OCI-LY1 (cell line): ENCODE measurements at regions not wholly inside any gene's neighbourhood (a gene's known extent, or its start where the extent isn't known, plus 50 kb on each side); places are given as distances from the start of the nearest gene placed in this dataset.

ENCODE experiments used
- H2AFZ ChIP-seq: fragments of 200-600 bp; sonication (generic), shearing (Covaris generic); 2 replicates; pipeline ENCODE4 v1.6.0; 2014; ENCODE audit warnings: antibody characterized with exemption, mild to moderate bottlenecking, low read length
- H3F3A ChIP-seq: fragments of 200-600 bp; sonication (generic), shearing (Covaris generic); 2 replicates; pipeline ENCODE4 v1.6.0; 2014; ENCODE audit warnings: mild to moderate bottlenecking, antibody characterized with exemption, low read length, moderate library complexity; ENCODE audit not compliant: insufficient read depth
- H3K27ac ChIP-seq: fragments of 200-600 bp; sonication (generic); 2 replicates; pipeline ENCODE4 v1.5.1; 2014; ENCODE audit warnings: low read length, mixed run types, mild to moderate bottlenecking, low read depth; ENCODE audit not compliant: poor library complexity, severe bottlenecking
- H3K27me3 ChIP-seq: fragments of 200-600 bp; sonication (generic); 2 replicates; pipeline ENCODE4 v1.6.0; 2014; ENCODE audit warnings: antibody characterized with exemption, mild to moderate bottlenecking, low read length, moderate library complexity; ENCODE audit not compliant: insufficient read depth
- H3K36me3 ChIP-seq: fragments of 200-600 bp; sonication (generic); 2 replicates; pipeline ENCODE4 v1.6.1; 2014; ENCODE audit warnings: mild to moderate bottlenecking, antibody characterized with exemption, low read length, moderate library complexity, mixed read lengths; ENCODE audit not compliant: insufficient read depth
- H3K4me1 ChIP-seq: fragments of 200-600 bp; sonication (generic); 2 replicates; pipeline ENCODE4 v1.5.1; 2014; ENCODE audit warnings: mild to moderate bottlenecking, low read length, moderate library complexity; ENCODE audit not compliant: insufficient read depth, severe bottlenecking
- H3K4me2 ChIP-seq: fragments of 200-600 bp; sonication (generic), shearing (Covaris generic); 2 replicates; pipeline ENCODE4 v1.6.1; 2014; ENCODE audit warnings: low read length
- H3K4me3 ChIP-seq: fragments of 200-600 bp; sonication (generic); 2 replicates; pipeline ENCODE4 v1.5.1; 2014; ENCODE audit warnings: low read length, low read depth, mild to moderate bottlenecking, mixed read lengths; ENCODE audit not compliant: poor library complexity, severe bottlenecking
- H3K79me2 ChIP-seq: fragments of 200-600 bp; shearing (Covaris generic); 2 replicates; pipeline ENCODE4 v1.6.1; 2016; ENCODE audit warnings: mixed run types, low read length, mixed read lengths; ENCODE audit not compliant: insufficient read depth
- H3K9ac ChIP-seq: fragments of 200-600 bp; sonication (generic), shearing (Covaris generic); 2 replicates; pipeline ENCODE4 v1.6.1; 2014; ENCODE audit warnings: mild to moderate bottlenecking, low read length, mixed read lengths
- H3K9me2 ChIP-seq: fragments of 200-600 bp; sonication (generic), shearing (Covaris generic); 2 replicates; pipeline ENCODE4 v1.6.1; 2014; ENCODE audit warnings: low read depth, mild to moderate bottlenecking, low read length, mixed read lengths
- H3K9me3 ChIP-seq: fragments of 200-600 bp; shearing (Covaris generic); 2 replicates; pipeline ENCODE4 v1.6.1; 2014; ENCODE audit warnings: low read length, mixed read lengths
- H4K20me1 ChIP-seq: fragments of 200-600 bp; sonication (generic), shearing (Covaris generic); 2 replicates; pipeline ENCODE4 v1.6.0; 2016; ENCODE audit warnings: mild to moderate bottlenecking, low read length; ENCODE audit not compliant: insufficient read depth
- CTCF ChIP-seq: fragments of 200-600 bp; sonication (generic), shearing (Covaris generic); IDR thresholded peaks from 2 replicates; pipeline ENCODE4 v1.5.1; 2017; ENCODE audit warnings: mild to moderate bottlenecking, antibody characterized with exemption, low read length, moderate library complexity, mixed read lengths
- EZH2 ChIP-seq: fragments of 200-600 bp; sonication (generic), shearing (Covaris generic); IDR thresholded peaks from 2 replicates; pipeline ENCODE4 v1.8.0; 2017; ENCODE audit warnings: borderline replicate concordance, mixed run types, mild to moderate bottlenecking, antibody characterized with exemption, low read length, moderate library complexity, mixed read lengths

GRCh38 chr2:13020469-13020868 lies 303.7 kb downstream of the TRIB2 start:
- H3K4me3 ChIP-seq, result no peak overlapping the region
- no peaks in the 10 kb centered on the region for H3K4me1 ChIP-seq
- no peaks in the 10 kb centered on the region for H3K79me2 ChIP-seq
- H3K9ac ChIP-seq, result no peak overlapping the region
- no peaks in the 10 kb centered on the region for H3F3A ChIP-seq
- H3K27ac ChIP-seq, result no peak overlapping the region
- no peaks in the 10 kb centered on the region for H4K20me1 ChIP-seq
- H3K36me3 ChIP-seq, result no peaks in the 10 kb centered on the region
- no peak for TF ChIP-seq CTCF
- no peak for TF ChIP-seq EZH2
- H3K27me3 ChIP-seq, result no peaks in the 10 kb centered on the region
- no peaks in the 10 kb centered on the region for H3K9me2 ChIP-seq
- no peak overlapping the region for H2AFZ ChIP-seq
- no peaks in the 10 kb centered on the region for H3K9me3 ChIP-seq
- H3K4me2 ChIP-seq, result no peak overlapping the region

- Histone ChIP-seq H3K27ac (no peak overlapping the region), H3K36me3 (no peaks in the 10 kb centered on the region), H3K9ac (no peak overlapping the region), H3K79me2 (no peaks in the 10 kb centered on the region), H3F3A (no peaks in the 10 kb centered on the region), H3K9me2 (no peaks in the 10 kb centered on the region), H3K4me1 (no peaks in the 10 kb centered on the region), H3K4me3 (no peak overlapping the region), H4K20me1 (no peaks in the 10 kb centered on the region), H3K27me3 (no peaks in the 10 kb centered on the region), H3K9me3 (no peaks in the 10 kb centered on the region), H2AFZ (no peak overlapping the region), H3K4me2 (no peak overlapping the region)
- no peak for TF ChIP-seq CTCF
- TF ChIP-seq EZH2, result no peak
Observed at GRCh38 chr2:13021470-13021957, 304.8 kb downstream of the TRIB2 start.

DNA sequence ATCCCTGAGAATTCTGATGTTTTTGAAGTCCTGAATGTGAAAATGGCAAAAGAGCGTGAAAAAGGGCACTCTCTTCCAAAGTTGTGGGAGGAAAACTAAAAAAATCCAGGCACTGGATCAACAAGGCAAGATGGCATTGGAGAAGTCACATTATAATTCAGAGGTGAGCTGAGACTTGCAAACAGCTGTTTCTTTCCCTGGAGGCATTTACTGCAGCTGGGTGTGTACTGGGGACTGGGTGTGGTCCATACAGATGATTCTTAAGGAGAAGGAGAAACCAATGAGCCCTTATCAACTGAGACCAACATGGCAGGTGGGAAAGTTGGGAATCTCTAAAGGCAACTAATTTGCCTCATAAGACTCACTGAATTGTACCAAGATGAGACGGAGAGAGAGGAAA lies 313.9 kb downstream of the TRIB2 start:
- H3K4me2 ChIP-seq, result no peak overlapping the region
- no peaks in the 10 kb centered on the region for H3K9me3 ChIP-seq
- H2AFZ ChIP-seq, result no peak overlapping the region
- TF ChIP-seq CTCF (no peak), EZH2 (no peak)
- no peak overlapping the region for H3K27ac ChIP-seq
- H3K27me3 ChIP-seq, result no peaks in the 10 kb centered on the region
- H3K4me3 ChIP-seq, result no peak overlapping the region
- no peak overlapping the region for H3K9ac ChIP-seq
- H3K4me1 ChIP-seq, result no peaks in the 10 kb centered on the region
- H3F3A ChIP-seq, result no peaks in the 10 kb centered on the region
- no peaks in the 10 kb centered on the region for H3K79me2 ChIP-seq
- no peaks in the 10 kb centered on the region for H3K36me3 ChIP-seq
- no peaks in the 10 kb centered on the region for H3K9me2 ChIP-seq
- no peaks in the 10 kb centered on the region for H4K20me1 ChIP-seq
